ENCODE measurements at regions not wholly inside any gene's neighbourhood (a gene's known extent, or its start where the extent isn't known, plus 50 kb on each side); places are given as distances from the start of the nearest gene placed in this dataset.
A peak's percentile ranks its signal among the peaks of the same experiment; 100 is the strongest.

DNA sequence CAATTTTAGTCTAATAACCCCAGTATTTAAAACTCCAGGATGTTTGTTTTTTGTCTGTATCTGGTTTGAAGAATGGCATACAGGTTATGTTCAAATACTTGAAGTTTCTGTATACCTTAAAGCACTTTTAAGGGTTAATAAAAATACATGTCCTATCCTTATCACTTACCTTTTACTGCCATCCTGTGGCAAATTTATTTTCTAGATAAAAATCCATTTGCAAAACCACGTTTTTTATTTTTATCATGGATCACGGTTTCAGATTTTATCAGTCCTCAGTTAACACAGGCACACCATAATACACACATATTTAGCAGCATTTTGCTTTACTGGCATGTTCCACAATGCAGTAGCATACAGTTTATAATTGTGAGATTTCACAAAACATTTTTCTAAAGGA lies 113.3 kb upstream of the H2AZ1 start:
- H3K27me3 ChIP-seq (ENCODE audit: control insufficient read depth in 2 of 2, insufficient read depth in 2 of 2, low read length in 2 of 2), result no peaks in the 10 kb centered on the region
- no peaks in the 10 kb centered on the region for H3K4me1 ChIP-seq (replicated peaks in 1 of 2; ENCODE audit: control insufficient read depth in 2 of 2, insufficient read depth in 2 of 2, low read length in 2 of 2)
- H3K36me3 ChIP-seq (ENCODE audit: control insufficient read depth, insufficient read depth, low read length), result no peaks in the 10 kb centered on the region
- ATAC-seq (no peak), FAIRE-seq (no peak), DNase-seq (ENCODE audit: extremely low read depth in 1 of 4, low spot score in 3 of 4) (no peak)
- H3K4me3 ChIP-seq, result no peak overlapping the region
- POLR2A ChIA-PET, result no interaction called here
- no peaks in the 10 kb centered on the region for H3K9me3 ChIP-seq (replicated peaks; ENCODE audit: control insufficient read depth, insufficient read depth, low read depth, low read length)
- intact Hi-C loops (cut with micrococcal nuclease) (loop anchor here (10.0 kb wide), 1 partner anchor 69 kb away; no protein-coding TSS in a partner anchor), in situ Hi-C loops (cut with MboI) (no loop called here)
- WGBS (ENCODE audit: insufficient coverage, low coverage, missing lambda C conversion rate), result 0% methylated on average over 2 of the region's 2 CpGs
- H3K27ac ChIP-seq (ENCODE audit: extremely low read depth, low read depth, low read length), result no peak overlapping the region
- no peaks in the 10 kb centered on the region for H3K79me2 ChIP-seq (ENCODE audit: control insufficient read depth, insufficient read depth, low read length)
- CTCF ChIA-PET (ENCODE audit: low intra/inter-chr PET ratio), result interaction anchor here (0.6 kb wide), 1 partner anchor 502 kb away, joined by 3 read pairs; no protein-coding TSS in a partner anchor
- H2AFZ ChIP-seq (ENCODE audit: low read depth, low read length), result no peak overlapping the region
- H3K9ac ChIP-seq (ENCODE audit: insufficient read depth in 1 of 2, low read depth in 2 of 2, low read length in 2 of 2), result no peak overlapping the region
- TF ChIP-seq, protein P1, sequence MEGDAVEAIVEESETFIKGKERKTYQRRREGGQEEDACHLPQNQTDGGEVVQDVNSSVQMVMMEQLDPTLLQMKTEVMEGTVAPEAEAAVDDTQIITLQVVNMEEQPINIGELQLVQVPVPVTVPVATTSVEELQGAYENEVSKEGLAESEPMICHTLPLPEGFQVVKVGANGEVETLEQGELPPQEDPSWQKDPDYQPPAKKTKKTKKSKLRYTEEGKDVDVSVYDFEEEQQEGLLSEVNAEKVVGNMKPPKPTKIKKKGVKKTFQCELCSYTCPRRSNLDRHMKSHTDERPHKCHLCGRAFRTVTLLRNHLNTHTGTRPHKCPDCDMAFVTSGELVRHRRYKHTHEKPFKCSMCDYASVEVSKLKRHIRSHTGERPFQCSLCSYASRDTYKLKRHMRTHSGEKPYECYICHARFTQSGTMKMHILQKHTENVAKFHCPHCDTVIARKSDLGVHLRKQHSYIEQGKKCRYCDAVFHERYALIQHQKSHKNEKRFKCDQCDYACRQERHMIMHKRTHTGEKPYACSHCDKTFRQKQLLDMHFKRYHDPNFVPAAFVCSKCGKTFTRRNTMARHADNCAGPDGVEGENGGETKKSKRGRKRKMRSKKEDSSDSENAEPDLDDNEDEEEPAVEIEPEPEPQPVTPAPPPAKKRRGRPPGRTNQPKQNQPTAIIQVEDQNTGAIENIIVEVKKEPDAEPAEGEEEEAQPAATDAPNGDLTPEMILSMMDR (IDR thresholded peaks at IDR 0.05 in 2 of 3, conservative IDR thresholded peaks at IDR 0.05 in 1 of 3; ENCODE audit: insufficient read depth in 2 of 3, low read depth in 1 of 3, low read length in 3 of 3), result peak in 1 of 3 experiments; percentile 30; a peak in 2 of 6 replicates
- TF ChIP-seq RAD21 (CRISPR knock-in tag; conservative IDR thresholded peaks at IDR 0.05 in 1 of 2, IDR thresholded peaks at IDR 0.05 in 1 of 2) (peak in 1 of 2 experiments; percentile 33; a peak in 1 of 4 replicates), CXXC5 (CRISPR knock-in tag; IDR thresholded peaks at IDR 0.05) (no peak)
- TF ChIP-seq, protein P2, sequence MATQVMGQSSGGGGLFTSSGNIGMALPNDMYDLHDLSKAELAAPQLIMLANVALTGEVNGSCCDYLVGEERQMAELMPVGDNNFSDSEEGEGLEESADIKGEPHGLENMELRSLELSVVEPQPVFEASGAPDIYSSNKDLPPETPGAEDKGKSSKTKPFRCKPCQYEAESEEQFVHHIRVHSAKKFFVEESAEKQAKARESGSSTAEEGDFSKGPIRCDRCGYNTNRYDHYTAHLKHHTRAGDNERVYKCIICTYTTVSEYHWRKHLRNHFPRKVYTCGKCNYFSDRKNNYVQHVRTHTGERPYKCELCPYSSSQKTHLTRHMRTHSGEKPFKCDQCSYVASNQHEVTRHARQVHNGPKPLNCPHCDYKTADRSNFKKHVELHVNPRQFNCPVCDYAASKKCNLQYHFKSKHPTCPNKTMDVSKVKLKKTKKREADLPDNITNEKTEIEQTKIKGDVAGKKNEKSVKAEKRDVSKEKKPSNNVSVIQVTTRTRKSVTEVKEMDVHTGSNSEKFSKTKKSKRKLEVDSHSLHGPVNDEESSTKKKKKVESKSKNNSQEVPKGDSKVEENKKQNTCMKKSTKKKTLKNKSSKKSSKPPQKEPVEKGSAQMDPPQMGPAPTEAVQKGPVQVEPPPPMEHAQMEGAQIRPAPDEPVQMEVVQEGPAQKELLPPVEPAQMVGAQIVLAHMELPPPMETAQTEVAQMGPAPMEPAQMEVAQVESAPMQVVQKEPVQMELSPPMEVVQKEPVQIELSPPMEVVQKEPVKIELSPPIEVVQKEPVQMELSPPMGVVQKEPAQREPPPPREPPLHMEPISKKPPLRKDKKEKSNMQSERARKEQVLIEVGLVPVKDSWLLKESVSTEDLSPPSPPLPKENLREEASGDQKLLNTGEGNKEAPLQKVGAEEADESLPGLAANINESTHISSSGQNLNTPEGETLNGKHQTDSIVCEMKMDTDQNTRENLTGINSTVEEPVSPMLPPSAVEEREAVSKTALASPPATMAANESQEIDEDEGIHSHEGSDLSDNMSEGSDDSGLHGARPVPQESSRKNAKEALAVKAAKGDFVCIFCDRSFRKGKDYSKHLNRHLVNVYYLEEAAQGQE (IDR thresholded peaks at IDR 0.05; ENCODE audit: borderline replicate concordance), result peak; percentile 21; the same call in 1 of the 2 replicates
- TF ChIP-seq, protein P2 (CRISPR knock-in tag; IDR thresholded peaks at IDR 0.05; ENCODE audit: low read depth), result no peak
- H4K20me1 ChIP-seq (replicated peaks; ENCODE audit: control insufficient read depth, insufficient read depth, low read length), result no peaks in the 10 kb centered on the region
- no peak overlapping the region for H3K4me2 ChIP-seq (ENCODE audit: insufficient read depth, low read length)
- no peaks in the 10 kb centered on the region for H3K9me1 ChIP-seq (ENCODE audit: control insufficient read depth, insufficient read depth, low read length)
- no TSS peak for BruUV-seq (replicated peaks)

Data from K562 (cell line).